HG03108 (cell line): ENCODE measurements at regions not wholly inside any gene's neighbourhood (a gene's known extent, or its start where the extent isn't known, plus 50 kb on each side); places are given as distances from the start of the nearest gene placed in this dataset.
"Not testable (repeated sequence)": the region's sequence is repeated elsewhere in the genome, so short reads cannot be mapped to it uniquely, and the experiment has no call there.

Experiments used
- ATAC-seq: cut with Tn5 transposase; IDR thresholded peaks from one replicate; pipeline ENCODE4 v1.9.1; 2021; ENCODE audit warnings: moderate library complexity; ENCODE audit not compliant: unreplicated experiment

GRCh38 chr5:109630093-109630492 is 59.6 kb upstream of the MAN2A1 start:
- ATAC-seq = no peak

GRCh38 chr5:109628591-109628990 is 61.1 kb upstream of the MAN2A1 start:
- no peak for ATAC-seq

GRCh38 chr5:109621266-109621665 is 68.5 kb upstream of the MAN2A1 start:
- ATAC-seq = not testable (repeated sequence)

GRCh38 chr5:109620651-109621050 is 69.1 kb upstream of the MAN2A1 start:
- ATAC-seq = no peak

- no peak for ATAC-seq
Observed at GRCh38 chr5:109619606-109620005, 70.1 kb upstream of the MAN2A1 start.

- no peak for ATAC-seq
Observed at GRCh38 chr5:109619021-109619460, 70.7 kb upstream of the MAN2A1 start.

GRCh38 chr5:109614981-109615380 is 74.7 kb upstream of the MAN2A1 start:
- no peak for ATAC-seq

GRCh38 chr5:109614301-109614700 is 75.4 kb upstream of the MAN2A1 start:
- no peak for ATAC-seq

- ATAC-seq = no peak
Observed at GRCh38 chr5:109612278-109612905, 77.3 kb upstream of the MAN2A1 start.

- no peak for ATAC-seq
Observed at GRCh38 chr5:109611505-109611904, 78.2 kb upstream of the MAN2A1 start.

- ATAC-seq = no peak
Observed at GRCh38 chr5:109611061-109611460, 78.7 kb upstream of the MAN2A1 start.

GRCh38 chr5:109610581-109610980 is 79.1 kb upstream of the MAN2A1 start:
- no peak for ATAC-seq

- no peak for ATAC-seq
Observed at GRCh38 chr5:109605207-109605730, 84.5 kb upstream of the MAN2A1 start.

- no peak for ATAC-seq
Observed at GRCh38 chr5:109604758-109605157, 85.0 kb upstream of the MAN2A1 start.

- ATAC-seq = no peak
Observed at GRCh38 chr5:109601736-109602135, 88.0 kb upstream of the MAN2A1 start.

- ATAC-seq = no peak
Observed at GRCh38 chr5:109597893-109598292, 91.8 kb upstream of the MAN2A1 start.

- no peak for ATAC-seq
Observed at GRCh38 chr5:109594217-109594616, 95.5 kb upstream of the MAN2A1 start.

GRCh38 chr5:109590799-109591198 is 98.9 kb upstream of the MAN2A1 start:
- ATAC-seq = no peak

GRCh38 chr5:109589986-109590385 is 99.7 kb upstream of the MAN2A1 start:
- no peak for ATAC-seq

- no peak for ATAC-seq
Observed at GRCh38 chr5:109589239-109589638, 100.5 kb upstream of the MAN2A1 start.

- no peak for ATAC-seq
Observed at GRCh38 chr5:109588281-109589035, 101.3 kb upstream of the MAN2A1 start.

- no peak for ATAC-seq
Observed at GRCh38 chr5:109584986-109585599, 104.6 kb upstream of the MAN2A1 start.
